HT-29 (cell line): ENCODE measurements at regions not wholly inside any gene's neighbourhood (a gene's known extent, or its start where the extent isn't known, plus 50 kb on each side); places are given as distances from the start of the nearest gene placed in this dataset.

ENCODE experiments used
- DNase-seq: peaks from one replicate; pipeline ENCODE4 v3.0.0-alpha.2; 2015; ENCODE audit warnings: low spot score

DNA sequence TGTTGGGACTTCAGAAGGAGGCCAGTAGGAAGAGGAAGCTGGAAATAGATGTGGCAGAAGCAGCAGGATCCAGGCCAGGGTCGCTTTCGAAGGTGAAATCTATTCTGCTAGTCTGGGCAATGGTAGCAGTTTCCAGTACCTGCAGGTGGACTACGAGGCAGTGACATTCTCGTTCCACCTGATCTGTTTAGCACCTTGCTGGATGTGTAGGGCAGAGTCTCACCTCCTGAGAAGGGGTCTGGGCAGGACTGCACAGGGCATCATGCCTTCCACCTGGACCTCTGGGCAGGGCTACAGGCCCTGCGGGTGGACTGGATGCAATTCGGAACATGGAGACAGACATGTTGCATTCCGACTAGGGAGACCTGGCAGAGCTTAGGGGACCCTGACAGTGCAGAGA, 254.8 kb upstream of the ZNF32 start:
- no peak for DNase-seq

DNA sequence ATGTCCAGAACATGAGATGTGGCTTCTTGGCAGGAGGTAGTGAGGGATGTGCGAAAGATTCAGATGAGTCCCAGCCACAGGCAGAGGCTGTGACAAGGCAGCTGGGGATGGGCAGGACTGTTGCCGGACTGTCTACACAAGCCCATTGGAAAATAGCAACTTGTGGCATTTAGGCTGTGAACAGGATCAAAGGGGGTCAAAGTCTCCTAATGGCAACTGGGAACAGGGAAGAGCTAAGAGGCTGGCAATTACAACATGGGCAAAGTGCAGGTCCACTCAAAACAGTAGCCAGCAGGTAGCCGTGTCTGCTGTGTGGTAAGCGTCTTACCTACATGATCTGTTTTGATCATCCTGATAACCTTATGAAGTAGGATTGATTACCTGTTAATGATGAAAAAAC, 254.2 kb upstream of the ZNF32 start:
- DNase-seq, result no peak

DNA sequence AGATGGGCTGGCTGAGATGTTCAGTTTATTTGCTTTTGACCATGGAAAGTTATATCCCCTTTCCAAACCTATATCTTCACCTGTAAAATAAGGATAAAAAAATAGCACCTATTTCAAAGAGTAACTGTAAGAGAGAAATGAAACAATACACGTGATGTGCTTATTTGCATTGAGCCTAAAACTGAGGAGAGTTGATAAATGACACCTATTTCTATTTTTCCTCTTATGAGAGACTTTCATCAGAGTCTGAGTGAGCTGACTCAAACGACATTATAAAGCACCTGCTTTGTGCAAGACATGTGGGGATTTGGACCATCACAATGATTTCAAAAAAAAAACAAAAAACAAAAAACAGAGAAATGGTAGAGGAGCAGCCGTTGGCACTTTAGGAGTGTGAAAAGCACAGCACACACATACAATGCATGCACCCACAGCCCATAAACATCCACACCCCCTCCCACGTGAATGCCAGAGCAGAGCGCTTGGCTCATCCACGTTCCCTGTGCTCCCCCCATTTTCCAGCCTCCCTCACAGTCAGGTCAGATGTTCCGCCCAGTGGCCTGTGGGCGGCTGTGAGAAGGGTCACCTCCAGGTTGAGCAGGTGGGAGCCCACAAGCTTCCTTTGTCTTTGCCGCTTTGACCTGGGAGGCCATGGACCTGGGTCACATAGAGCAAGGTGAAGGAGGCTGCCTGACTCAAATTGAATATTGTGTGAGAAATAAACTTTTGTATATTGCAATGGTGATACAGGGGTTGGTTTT, 253.2 kb upstream of the ZNF32 start:
- no peak for DNase-seq

DNA sequence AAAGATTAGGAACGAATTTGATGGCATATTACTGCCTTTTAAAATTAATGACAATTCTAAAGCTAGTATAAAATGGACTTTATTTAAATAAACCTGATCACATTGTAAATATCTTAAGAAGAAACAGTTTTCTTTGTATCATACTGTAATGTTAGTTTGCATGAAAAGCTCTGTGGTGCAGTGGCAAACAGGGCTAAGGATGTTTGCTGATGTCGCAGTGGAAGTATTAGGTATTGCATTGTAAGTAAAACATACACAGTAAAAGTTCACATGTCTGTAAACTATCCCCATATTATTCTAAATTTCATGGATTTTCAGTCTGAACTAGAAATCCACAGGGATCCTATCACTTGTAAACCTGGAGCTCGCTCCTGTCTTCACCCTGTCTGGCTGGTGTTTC, 252.6 kb upstream of the ZNF32 start:
- DNase-seq, result no peak

DNA sequence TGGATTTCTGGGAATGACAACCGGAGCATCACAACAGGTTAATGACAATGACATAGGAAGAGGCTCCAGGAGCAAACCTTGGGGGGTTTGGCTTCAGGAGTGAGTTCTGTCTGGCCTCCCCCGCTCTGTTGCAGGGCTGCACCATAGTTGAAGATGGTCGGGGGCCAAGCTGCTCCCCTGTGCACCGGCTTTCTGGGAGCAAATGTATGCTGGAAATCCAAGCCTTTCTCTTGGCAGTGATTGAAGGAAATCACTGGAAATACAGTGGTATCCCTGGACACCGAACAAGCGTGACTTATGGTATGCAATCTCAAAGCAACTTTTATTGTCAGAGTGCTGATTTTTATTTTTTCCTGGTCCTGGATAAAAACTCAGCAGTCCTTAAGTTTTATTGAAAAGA, 251.9 kb upstream of the ZNF32 start:
- no peak for DNase-seq

DNA sequence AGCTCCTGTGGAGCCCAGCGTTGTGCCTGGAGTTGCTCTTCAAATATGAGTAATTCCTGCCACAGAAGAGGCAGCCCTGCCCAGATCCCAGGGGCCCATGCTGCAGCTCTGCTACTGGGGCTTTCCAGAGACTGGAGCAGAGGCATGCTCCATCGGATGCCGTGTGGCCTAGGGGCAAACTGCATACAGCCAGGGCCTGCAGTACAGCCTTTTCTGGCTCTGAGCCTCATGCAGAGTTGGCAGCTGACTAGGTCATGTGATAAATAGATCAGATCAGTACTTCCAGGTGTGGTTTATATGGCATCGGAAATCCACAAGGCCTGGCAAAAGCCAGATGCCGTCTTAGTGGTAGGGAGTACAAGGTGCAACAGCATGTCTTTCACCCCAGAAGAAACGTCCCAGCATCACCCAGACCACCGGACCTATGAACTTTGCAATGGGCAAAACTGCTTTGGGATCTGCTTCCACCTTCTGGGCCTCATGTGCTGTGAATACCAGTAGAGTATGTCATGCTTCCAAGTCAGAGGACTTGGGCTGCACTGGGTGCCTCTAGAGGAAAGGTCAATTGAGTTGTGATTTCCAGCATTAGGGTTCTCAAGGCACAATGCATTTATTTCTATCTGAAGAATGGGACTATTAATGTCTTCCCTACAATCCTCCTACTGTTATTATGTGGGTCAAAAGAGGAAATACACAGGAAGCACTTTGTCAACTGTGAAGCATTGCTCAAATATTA, 250.7 kb upstream of the ZNF32 start:
- no peak for DNase-seq

DNA sequence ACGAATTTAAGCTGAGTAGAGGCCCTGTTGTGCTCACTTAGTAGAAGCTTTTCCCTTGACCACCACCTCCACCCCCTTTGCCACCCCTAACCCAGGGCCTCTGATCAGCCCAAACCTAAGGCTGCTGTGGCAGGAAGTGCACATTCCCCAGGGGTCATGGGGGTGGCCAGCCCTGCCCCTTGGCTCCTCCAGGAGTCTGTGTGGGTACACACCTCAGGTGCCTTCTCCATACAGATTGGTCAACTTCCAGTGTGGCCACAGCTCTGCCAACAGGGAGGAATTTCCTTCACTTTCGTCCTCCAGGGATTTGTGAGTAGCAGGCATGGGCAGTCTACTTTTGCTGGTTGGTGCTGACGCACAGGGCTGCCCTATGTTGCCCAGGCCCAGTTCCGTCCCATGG, 249.9 kb upstream of the ZNF32 start:
- no peak for DNase-seq

DNA sequence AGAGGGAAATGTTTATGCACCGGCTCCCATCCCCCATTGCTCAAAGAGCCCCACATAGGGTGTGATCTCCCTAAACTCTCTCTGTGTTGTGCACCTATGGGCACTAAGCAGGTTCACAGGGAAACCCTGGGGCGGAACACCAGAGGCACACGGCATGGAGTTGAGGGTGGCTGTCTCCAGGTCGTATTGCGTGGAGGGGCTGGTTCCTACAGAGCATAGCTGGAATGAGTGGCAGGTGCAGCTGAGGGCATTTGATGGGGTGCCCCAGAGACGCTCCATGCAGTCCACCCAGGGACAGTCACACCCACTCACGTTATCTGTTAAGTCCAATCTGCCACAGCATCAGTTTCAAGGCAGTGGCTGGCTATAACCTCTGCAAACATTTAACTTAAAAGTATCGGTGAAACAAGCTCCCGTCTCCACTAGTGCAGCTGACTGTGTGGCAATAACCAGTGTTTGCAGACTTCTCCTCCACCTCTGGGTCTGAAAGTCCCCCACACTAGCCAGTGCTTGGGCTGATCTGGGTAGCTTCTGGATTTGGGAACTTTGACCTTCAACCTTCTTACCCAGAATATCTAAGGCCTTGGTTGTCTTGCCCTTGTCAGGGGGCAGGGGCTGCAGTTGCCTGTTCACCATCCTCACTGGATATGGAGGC, 249.2 kb upstream of the ZNF32 start:
- DNase-seq, result no peak

DNA sequence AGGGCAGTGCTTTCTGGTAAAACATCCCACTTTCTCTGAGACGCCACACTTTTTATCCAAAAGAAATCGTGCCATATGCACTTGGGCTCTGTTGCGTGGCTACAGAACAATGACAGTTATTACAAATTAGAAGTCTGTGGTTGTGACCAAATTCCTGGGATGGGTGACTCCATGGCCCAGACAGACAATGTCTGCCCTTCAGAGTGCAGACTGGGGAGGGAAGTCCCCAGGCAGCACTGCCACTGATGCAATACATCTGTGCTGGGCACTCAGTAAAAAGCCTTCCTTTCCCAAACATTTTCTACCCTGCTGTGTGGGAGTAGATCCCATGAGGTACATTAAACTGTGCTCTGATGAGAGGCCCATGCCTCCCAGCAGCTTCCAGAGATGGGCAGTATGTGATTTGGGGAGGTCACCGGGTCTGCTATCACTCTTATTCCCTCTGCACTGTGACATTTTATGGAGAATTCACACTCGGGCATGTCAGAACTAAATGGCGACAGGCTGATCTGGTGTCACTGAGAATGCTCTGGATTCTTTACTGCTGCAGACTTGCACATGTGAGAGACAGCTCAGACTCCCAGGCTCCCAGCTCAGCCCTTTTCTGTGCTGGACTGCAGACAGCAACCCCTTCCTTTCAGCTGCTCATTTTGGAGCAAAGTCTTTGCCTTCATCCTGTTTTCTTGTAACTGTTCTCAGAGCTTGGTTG, 243.5 kb upstream of the ZNF32 start:
- DNase-seq, result no peak

DNA sequence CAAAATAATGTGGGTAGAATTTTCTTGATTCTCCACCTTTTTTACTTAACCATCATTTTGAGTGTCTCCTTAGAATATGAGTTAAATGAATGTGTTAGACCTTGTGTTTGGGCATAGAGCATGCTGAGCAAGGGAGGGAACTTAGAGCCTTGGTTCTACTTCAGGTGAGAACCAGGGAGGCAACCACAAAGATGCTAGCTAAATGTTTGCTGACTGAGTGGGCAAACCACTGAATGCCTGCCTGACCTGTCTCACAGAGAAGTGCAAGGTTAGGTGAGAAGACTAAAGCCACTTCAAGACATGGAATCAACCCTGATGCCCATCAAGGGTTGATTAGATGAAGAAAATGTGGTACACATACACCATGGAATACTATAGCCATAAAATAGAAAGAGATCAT, 242.6 kb upstream of the ZNF32 start:
- DNase-seq, result no peak

DNA sequence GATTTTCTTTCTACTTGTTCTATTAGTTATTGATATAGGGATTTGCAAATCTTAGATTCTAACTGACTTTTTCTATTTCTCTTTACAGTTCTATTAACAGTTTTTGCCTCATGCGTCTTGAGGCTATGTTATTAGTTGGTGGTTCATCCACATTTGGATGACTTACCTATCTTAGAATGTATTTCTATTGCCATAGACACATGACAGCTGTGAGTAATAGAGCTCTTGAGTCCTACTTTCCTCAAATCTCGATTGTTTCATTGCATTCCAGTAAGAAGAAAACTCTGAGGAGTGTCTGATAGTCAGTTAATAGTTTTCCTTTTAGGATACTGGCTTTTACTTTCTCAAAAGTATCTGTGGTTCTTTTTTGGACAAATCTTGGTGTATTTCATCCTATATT, 241.4 kb upstream of the ZNF32 start:
- DNase-seq, result no peak

DNA sequence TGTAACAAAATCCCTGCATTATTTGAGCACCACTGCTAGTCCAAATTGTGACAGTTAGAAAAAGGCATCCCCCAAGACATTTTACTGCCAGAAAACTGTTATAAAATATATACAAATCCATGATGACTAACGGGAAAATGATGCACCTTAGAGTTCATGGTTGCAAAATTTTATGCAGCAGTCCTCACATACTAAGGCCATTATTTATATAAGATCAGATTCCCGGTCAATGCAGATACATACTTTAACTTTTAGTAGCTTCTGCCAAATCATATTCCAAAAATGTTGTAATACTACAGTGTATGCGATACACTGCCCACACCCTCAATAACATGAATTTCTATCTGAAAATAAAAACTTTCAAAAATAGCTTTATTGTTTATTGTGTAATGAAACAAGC, 239.9 kb upstream of the ZNF32 start:
- DNase-seq, result no peak

DNA sequence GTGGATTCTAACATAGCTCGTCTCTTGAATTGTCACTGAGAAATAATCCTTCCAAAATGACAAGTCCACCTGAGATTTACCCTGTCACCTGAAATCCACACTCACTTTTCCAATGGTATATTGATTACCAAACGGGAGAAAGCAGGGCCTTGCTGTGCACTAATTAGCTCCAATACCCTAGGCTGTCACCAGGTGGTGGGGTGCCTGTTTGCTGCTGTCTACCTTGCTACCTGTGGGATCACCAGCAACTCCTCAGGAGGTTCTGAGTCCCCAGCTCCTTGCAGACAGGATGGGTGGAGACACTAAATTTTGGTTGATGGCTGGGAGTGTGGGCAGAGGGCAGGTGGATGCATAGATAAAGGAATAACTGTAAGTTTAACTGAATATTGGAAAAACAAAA, 237.2 kb upstream of the ZNF32 start:
- peak; percentile 26 for DNase-seq

DNA sequence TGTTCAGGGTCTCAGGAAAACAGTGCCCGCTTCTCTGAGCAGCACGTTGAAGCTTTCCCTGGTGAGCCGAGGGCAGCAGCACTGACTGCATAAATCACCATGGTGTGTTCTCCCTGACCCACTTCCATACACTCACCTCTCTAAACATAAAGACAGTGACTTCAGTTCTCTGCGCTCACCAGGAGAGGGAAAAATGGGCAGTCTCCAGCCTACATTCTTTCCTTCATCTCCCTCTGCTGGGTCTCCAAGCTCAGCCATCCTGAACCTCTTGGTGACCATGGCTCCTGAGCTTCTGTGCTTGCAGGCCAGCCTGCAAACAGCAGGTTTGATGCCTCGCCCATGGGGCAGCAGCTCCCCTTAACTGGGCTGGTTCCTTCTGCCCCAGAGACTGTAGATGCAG, 236.6 kb upstream of the ZNF32 start:
- DNase-seq, result no peak

DNA sequence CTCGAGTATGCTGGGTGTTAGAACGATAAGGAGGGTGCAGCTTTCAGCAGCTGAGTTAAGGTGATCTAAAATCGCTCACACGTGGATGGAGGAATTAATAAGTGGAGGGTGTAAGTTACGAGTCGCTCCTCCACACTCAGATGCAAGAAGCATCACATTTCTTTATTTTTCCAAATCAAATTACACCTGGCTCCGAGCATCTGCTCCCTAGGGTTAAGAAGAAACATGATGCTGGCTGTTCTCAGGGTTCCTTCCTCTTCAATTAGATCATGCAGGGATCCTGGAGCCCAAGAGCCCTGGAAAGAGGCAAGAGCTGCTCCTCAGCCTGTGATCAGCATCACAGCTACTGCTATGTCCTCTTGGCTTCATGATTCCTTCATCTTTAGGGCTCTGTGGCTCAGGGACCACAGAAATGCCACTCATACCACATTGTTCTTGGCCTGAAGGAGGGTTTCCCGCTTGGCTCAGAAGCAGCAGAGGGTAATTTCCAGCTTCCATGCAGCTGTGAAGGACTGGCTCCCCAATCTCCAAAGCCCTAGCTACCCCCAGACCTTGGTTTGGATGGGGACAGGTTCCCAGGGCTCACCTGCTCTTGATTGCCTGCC, 235.9 kb upstream of the ZNF32 start:
- no peak for DNase-seq

DNA sequence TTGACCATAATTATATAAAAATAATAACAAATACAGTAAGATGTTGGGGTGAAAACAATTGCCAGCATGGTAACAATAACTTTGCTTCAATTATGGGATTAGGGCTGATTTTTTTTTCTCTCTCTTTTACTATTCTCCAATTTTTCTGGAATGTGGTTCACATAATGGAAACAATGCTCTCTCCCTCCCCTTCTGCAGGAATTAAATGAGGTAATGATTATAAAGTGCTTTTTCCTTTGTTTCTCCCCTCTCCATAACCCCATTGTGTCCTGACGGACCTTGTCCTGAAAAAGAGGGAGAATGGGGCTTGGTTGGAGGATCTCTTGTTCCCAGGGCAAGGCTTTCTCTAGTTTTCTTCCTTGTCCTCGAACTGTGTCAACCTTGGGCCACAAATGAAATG, 234.0 kb upstream of the ZNF32 start:
- no peak for DNase-seq

DNA sequence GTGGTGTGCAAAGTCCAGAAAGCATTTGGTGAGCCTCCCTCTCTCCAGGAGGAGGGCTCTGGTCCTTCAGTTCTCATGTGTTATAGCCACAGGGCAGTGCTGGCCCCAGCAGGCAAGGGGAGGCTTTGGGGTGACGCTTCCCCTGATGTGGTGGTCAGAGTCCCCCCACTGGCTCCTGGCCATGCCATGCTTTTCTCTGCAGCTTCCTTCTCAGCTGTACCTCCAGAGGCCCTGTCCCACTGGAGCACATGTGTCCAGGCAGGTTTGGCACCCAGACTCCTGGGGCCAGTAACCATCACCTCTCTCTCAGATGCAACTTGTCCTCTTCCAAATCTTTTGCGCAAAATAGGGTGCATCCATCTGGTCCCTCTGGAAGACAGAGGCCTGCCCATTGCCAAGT, 233.0 kb upstream of the ZNF32 start:
- no peak for DNase-seq

DNA sequence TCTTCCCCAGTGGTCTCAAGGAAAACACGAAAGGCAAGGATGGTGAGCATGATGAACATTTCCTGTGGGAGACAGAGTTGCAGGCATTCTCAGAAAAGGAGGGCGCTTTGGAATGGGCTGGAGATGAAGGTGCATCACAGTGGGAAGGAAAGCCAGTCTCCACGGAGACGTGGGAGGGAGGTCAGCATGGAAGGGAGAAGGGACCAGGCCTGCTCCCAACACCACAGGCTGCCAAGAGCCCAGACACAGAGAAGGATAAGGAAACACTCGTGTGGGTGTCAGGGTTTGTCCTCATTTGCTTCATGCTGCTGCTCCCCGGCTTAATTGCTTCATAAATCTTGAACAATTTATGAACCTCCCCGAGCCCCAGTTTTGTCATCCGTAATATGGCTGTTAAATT, 231.5 kb upstream of the ZNF32 start:
- no peak for DNase-seq

DNA sequence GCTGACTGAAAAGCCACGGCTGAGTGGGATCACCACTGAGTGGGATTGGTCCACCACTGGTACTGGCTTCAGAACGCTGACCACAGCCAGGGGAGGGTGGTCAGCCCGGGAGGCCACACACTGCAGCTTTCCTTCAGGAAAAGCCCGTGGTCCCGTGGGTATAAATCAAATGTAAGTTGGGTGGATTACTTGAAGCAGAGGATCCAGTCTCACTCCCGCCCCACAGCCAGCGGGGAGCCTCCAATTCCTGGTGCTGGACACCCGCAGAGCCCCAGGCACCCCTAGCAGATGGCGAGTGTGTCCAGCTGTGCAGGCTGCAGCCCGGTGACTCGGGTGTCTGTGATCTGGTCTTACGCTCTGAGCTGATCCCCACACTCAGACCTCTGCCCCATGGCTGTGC, 231.1 kb upstream of the ZNF32 start:
- no peak for DNase-seq

DNA sequence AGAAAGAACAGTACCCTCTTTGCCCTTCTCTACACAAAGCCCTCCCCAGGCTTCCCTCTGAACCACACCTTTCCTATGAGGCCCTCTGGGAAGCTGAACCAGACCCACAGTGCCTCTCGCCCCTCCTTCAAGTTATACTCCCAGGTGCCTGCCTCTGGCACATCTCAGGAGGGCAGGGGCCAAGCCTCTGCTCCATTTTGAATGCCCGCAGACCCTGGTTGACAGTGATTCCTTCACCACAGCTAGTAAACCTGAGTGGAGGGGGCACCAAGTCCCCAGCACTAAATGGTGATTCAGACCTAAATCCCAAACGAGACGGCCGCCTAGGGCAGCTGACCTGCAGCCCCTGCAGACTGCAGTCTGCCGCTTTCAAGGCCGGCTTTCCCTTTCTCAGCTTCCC, 230.5 kb upstream of the ZNF32 start:
- DNase-seq, result no peak

DNA sequence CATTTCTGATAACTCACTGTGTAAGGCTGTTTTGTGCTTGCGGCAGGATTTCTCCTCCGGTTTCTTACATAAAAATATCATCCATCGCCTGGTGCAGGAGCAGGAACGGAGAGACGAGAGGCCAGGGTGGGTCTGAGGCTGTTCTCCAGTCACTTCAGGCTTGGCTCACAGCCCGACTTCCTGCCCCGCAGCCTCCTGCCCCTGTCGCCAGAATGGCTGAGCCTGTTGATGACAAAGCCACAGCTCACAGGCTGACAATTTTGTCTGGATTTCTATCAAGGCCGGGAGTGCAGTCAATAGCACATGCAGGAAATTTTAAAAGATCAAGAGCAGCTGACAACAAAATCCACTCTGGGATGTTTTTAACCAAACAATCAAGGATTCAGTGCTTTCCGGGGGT, 229.7 kb upstream of the ZNF32 start:
- no peak for DNase-seq

DNA sequence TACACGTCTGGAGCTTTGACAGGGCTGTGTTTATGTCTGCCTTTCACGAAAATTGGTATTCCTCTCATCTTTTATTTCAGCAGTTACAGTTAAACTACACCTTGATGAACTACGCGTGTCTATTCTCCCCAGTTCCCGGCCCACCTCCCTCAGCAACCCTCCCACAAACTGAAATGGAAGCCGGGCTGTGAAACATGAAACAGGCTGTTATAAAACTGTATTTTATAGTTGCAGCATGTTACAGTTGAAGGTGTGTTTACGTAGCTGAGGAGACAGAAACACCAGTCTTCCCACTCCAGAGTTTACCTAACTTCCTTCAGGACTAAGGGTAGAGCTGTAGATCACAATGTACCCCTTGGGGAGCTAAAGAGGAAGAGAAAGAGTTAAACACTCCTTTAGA, 228.3 kb upstream of the ZNF32 start:
- no peak for DNase-seq
